Activated CD4-positive, alpha-beta T cell treated with anti-CD3 and anti-CD28 coated beads, Interleukin-2, amount 50 U/mL, for 16 hours (primary cell): ENCODE measurements at regions not wholly inside any gene's neighbourhood (a gene's known extent, or its start where the extent isn't known, plus 50 kb on each side); places are given as distances from the start of the nearest gene placed in this dataset.
"Not testable (repeated sequence)": the region's sequence is repeated elsewhere in the genome, so short reads cannot be mapped to it uniquely, and the experiment has no call there.

ENCODE experiments used
- DNase-seq: peaks from one replicate; pipeline ENCODE4 v3.0.0-alpha.2; 2020

- no peak for DNase-seq
These were observed 583.7 kb downstream of the GATA3 start for GRCh38 chr10:8638088-8638672.

- DNase-seq, result no peak
These were observed 585.1 kb downstream of the GATA3 start for GRCh38 chr10:8639486-8640185.

GRCh38 chr10:8640301-8640700 is 585.8 kb downstream of the GATA3 start:
- DNase-seq, result no peak

- DNase-seq, result no peak
These were observed 586.4 kb downstream of the GATA3 start for GRCh38 chr10:8640878-8641277.

GRCh38 chr10:8656261-8656660 is 601.8 kb downstream of the GATA3 start:
- DNase-seq, result no peak

- DNase-seq, result no peak
These were observed 605.5 kb downstream of the GATA3 start for GRCh38 chr10:8659982-8660381.

GRCh38 chr10:8661886-8662285 is 607.4 kb downstream of the GATA3 start:
- DNase-seq, result no peak

GRCh38 chr10:8663131-8663530 is 608.6 kb downstream of the GATA3 start:
- DNase-seq, result no peak

GRCh38 chr10:8665322-8665721 is 610.8 kb downstream of the GATA3 start:
- no peak for DNase-seq

- DNase-seq, result no peak
These were observed 616.0 kb downstream of the GATA3 start for GRCh38 chr10:8670461-8670860.

- no peak for DNase-seq
These were observed 619.7 kb downstream of the GATA3 start for GRCh38 chr10:8674230-8674629.

- no peak for DNase-seq
These were observed 623.2 kb downstream of the GATA3 start for GRCh38 chr10:8677642-8678041.

- not testable (repeated sequence) for DNase-seq
These were observed 630.4 kb downstream of the GATA3 start for GRCh38 chr10:8684916-8685315.

- DNase-seq, result no peak
These were observed 634.4 kb downstream of the GATA3 start for GRCh38 chr10:8688881-8689280.

- DNase-seq, result no peak
These were observed 637.1 kb downstream of the GATA3 start for GRCh38 chr10:8691498-8692017.

- not testable (repeated sequence) for DNase-seq
These were observed 639.1 kb downstream of the GATA3 start for GRCh38 chr10:8693635-8694034.

- no peak for DNase-seq
These were observed 642.3 kb downstream of the GATA3 start for GRCh38 chr10:8696746-8697145.

- DNase-seq, result no peak
These were observed 646.2 kb downstream of the GATA3 start for GRCh38 chr10:8700689-8701088.

GRCh38 chr10:8702181-8702580 is 647.7 kb downstream of the GATA3 start:
- no peak for DNase-seq

- DNase-seq, result no peak
These were observed 650.9 kb downstream of the GATA3 start for GRCh38 chr10:8705415-8705814.

- DNase-seq, result no peak
These were observed 658.2 kb downstream of the GATA3 start for GRCh38 chr10:8712656-8713055.

- DNase-seq, result no peak
These were observed 665.5 kb downstream of the GATA3 start for GRCh38 chr10:8719971-8720370.

GRCh38 chr10:8721650-8722049 is 667.2 kb downstream of the GATA3 start:
- DNase-seq, result no peak

- no peak for DNase-seq
These were observed 668.3 kb downstream of the GATA3 start for GRCh38 chr10:8722835-8723234.

GRCh38 chr10:8725343-8725742 is 670.9 kb downstream of the GATA3 start:
- no peak for DNase-seq
